ENCODE measurements at regions not wholly inside any gene's neighbourhood (a gene's known extent, or its start where the extent isn't known, plus 50 kb on each side); places are given as distances from the start of the nearest gene placed in this dataset.

DNA sequence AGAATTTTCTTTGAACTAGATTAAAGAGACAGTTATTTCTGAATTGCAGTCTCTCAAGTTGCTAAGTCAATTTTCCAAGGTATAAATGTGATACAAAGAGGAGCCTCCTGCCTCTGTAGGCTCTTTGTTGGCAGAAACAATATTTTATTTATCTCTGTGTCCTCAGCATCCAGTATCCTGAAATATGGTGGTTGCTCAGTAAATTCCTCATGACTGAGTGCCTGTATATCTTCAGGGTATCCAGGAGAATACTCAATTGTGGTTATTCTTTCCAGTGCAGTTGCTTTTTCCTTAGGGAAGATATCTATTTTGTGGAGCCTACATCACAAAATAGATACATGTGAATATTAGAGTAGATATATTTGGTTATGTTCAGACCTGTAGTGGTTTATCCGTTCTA, 144.8 kb upstream of the FERD3L start:
- TF ChIP-seq, protein P1, sequence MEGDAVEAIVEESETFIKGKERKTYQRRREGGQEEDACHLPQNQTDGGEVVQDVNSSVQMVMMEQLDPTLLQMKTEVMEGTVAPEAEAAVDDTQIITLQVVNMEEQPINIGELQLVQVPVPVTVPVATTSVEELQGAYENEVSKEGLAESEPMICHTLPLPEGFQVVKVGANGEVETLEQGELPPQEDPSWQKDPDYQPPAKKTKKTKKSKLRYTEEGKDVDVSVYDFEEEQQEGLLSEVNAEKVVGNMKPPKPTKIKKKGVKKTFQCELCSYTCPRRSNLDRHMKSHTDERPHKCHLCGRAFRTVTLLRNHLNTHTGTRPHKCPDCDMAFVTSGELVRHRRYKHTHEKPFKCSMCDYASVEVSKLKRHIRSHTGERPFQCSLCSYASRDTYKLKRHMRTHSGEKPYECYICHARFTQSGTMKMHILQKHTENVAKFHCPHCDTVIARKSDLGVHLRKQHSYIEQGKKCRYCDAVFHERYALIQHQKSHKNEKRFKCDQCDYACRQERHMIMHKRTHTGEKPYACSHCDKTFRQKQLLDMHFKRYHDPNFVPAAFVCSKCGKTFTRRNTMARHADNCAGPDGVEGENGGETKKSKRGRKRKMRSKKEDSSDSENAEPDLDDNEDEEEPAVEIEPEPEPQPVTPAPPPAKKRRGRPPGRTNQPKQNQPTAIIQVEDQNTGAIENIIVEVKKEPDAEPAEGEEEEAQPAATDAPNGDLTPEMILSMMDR (IDR thresholded peaks at IDR 0.05), result no peak
- TF ChIP-seq POLR2A (IDR thresholded peaks at IDR 0.05), result no peak
